ENCODE measurements at regions not wholly inside any gene's neighbourhood (a gene's known extent, or its start where the extent isn't known, plus 50 kb on each side); places are given as distances from the start of the nearest gene placed in this dataset.

DNA sequence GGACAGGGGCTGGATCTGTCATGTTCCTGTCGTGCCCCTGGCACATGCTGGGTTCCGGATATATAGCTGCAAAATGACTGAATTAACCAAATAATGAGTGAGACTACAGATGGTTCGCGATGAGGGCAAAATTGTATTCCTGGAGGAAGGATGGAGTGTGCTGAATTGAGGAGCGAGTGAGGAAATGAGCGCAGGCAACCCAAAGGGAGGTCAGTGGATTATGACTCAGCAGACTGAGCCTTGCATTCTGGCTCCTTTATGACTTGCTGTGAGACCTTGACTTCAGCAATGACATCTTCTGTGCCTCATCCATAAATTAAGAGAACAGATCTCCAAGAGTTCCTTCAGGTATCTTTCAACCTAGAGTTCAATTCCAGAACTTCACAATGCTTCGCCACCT lies 115.0 kb upstream of the CLDN10 start:
- TF ChIP-seq SP1 (IDR thresholded peaks at IDR 0.05) = no peak
- TF ChIP-seq, protein P1, sequence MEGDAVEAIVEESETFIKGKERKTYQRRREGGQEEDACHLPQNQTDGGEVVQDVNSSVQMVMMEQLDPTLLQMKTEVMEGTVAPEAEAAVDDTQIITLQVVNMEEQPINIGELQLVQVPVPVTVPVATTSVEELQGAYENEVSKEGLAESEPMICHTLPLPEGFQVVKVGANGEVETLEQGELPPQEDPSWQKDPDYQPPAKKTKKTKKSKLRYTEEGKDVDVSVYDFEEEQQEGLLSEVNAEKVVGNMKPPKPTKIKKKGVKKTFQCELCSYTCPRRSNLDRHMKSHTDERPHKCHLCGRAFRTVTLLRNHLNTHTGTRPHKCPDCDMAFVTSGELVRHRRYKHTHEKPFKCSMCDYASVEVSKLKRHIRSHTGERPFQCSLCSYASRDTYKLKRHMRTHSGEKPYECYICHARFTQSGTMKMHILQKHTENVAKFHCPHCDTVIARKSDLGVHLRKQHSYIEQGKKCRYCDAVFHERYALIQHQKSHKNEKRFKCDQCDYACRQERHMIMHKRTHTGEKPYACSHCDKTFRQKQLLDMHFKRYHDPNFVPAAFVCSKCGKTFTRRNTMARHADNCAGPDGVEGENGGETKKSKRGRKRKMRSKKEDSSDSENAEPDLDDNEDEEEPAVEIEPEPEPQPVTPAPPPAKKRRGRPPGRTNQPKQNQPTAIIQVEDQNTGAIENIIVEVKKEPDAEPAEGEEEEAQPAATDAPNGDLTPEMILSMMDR (IDR thresholded peaks at IDR 0.05; ENCODE audit: low read depth, low read length, missing input control) = no peak
- TF ChIP-seq YY1 (IDR thresholded peaks at IDR 0.05) = no peak

All from liver (tissue), 3 donors.